22Rv1 (cell line): ENCODE measurements at regions not wholly inside any gene's neighbourhood (a gene's known extent, or its start where the extent isn't known, plus 50 kb on each side); places are given as distances from the start of the nearest gene placed in this dataset.

Source experiments
- ZFX ChIP-seq: fragments of 450-650 bp; IDR thresholded peaks from 2 replicates; pipeline ENCODE4 v1.6.1; 2017; ENCODE audit warnings: antibody characterized with exemption, borderline replicate concordance
- TF ChIP-seq, protein P1 (sequence below): fragments of 450-650 bp; IDR thresholded peaks from 2 replicates; pipeline ENCODE4 v1.5.1; 2017; ENCODE audit warnings: mild to moderate bottlenecking

DNA sequence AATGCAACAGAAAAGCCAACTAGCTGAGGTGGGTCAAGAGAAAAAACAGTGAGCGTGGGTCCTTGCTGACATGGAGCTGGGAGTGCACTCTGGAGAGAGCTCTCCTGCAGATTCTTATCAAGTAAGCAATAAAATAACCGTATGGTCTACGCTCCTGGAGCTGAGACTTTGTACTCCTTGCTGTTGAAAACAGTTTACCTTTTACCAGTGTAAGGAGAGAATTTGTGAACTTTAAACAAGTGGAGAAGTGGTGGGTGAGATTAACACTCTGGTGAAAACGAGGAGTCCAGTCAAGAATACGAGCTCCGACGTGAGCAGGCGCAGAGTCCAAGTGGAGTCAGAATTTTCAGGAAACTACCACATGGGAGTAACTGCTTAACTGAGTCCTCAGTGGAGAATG is 156.1 kb upstream of the ERCC6L2 start:
- no peak for TF ChIP-seq ZFX
- TF ChIP-seq, protein P1, sequence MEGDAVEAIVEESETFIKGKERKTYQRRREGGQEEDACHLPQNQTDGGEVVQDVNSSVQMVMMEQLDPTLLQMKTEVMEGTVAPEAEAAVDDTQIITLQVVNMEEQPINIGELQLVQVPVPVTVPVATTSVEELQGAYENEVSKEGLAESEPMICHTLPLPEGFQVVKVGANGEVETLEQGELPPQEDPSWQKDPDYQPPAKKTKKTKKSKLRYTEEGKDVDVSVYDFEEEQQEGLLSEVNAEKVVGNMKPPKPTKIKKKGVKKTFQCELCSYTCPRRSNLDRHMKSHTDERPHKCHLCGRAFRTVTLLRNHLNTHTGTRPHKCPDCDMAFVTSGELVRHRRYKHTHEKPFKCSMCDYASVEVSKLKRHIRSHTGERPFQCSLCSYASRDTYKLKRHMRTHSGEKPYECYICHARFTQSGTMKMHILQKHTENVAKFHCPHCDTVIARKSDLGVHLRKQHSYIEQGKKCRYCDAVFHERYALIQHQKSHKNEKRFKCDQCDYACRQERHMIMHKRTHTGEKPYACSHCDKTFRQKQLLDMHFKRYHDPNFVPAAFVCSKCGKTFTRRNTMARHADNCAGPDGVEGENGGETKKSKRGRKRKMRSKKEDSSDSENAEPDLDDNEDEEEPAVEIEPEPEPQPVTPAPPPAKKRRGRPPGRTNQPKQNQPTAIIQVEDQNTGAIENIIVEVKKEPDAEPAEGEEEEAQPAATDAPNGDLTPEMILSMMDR: no peak
